Mesendoderm (in vitro differentiated cells): ENCODE measurements at regions not wholly inside any gene's neighbourhood (a gene's known extent, or its start where the extent isn't known, plus 50 kb on each side); places are given as distances from the start of the nearest gene placed in this dataset.
"Not testable (repeated sequence)": the region's sequence is repeated elsewhere in the genome, so short reads cannot be mapped to it uniquely, and the experiment has no call there.

Experiments used
- DNase-seq: peaks from one replicate; pipeline ENCODE4 v3.0.0; 2013
- H2AK5ac ChIP-seq: 2 replicates; pipeline ENCODE4 v1.6.1; 2013; ENCODE audit warnings: low read length, inconsistent platforms
- H2BK120ac ChIP-seq: 2 replicates; pipeline ENCODE4 v1.6.1; 2013; ENCODE audit warnings: low read depth, mild to moderate bottlenecking, low read length, moderate library complexity, mixed read lengths
- H2BK15ac ChIP-seq: replicated peaks from 2 replicates; pipeline ENCODE4 v1.6.1; 2013; ENCODE audit warnings: low read depth, mild to moderate bottlenecking, moderate library complexity
- H2BK5ac ChIP-seq: 2 replicates; pipeline ENCODE4 v1.6.1; 2013; ENCODE audit warnings: low read length, inconsistent platforms
- H3K18ac ChIP-seq: 2 replicates; pipeline ENCODE4 v1.6.1; 2013; ENCODE audit warnings: mild to moderate bottlenecking, low read length, mixed read lengths
- H3K23ac ChIP-seq: one replicate; pipeline ENCODE4 v1.6.1; 2013; ENCODE audit warnings: low read length
- H3K27ac ChIP-seq: 2 replicates; pipeline ENCODE4 v1.5.1; 2013; ENCODE audit warnings: low read depth, mild to moderate bottlenecking, inconsistent platforms, low read length, moderate library complexity
- H3K27me3 ChIP-seq: 2 replicates; pipeline ENCODE4 v1.6.1; 2013; ENCODE audit warnings: low read length, control low read depth, mild to moderate bottlenecking, inconsistent platforms; ENCODE audit not compliant: insufficient read depth, poor library complexity
- H3K36me3 ChIP-seq: 2 replicates; pipeline ENCODE4 v1.6.1; 2013; ENCODE audit warnings: low read length, inconsistent platforms; ENCODE audit not compliant: control insufficient read depth, insufficient read depth
- H3K4ac ChIP-seq: one replicate; pipeline ENCODE4 v1.6.1; 2013; ENCODE audit warnings: low read depth, mild to moderate bottlenecking, low read length, moderate library complexity
- H3K4me1 ChIP-seq: 2 replicates; pipeline ENCODE4 v1.6.1; 2013; ENCODE audit warnings: low read depth, low read length, inconsistent platforms; ENCODE audit not compliant: control insufficient read depth
- H3K4me2 ChIP-seq: 2 replicates; pipeline ENCODE4 v1.6.1; 2013; ENCODE audit warnings: low read length
- H3K4me3 ChIP-seq: 2 replicates; pipeline ENCODE4 v1.5.1; 2013; ENCODE audit warnings: mild to moderate bottlenecking, low read length
- H3K56ac ChIP-seq: one replicate; pipeline ENCODE4 v1.6.1; 2013; ENCODE audit warnings: low read length
- H3K79me1 ChIP-seq: 2 replicates; pipeline ENCODE4 v1.6.1; 2013; ENCODE audit warnings: low read length, inconsistent platforms
- H3K79me2 ChIP-seq: 2 replicates; pipeline ENCODE4 v1.6.1; 2013; ENCODE audit warnings: mild to moderate bottlenecking, low read length; ENCODE audit not compliant: control insufficient read depth, insufficient read depth
- H3K9ac ChIP-seq: 2 replicates; pipeline ENCODE4 v1.6.1; 2013; ENCODE audit warnings: low read length, inconsistent platforms
- H4K5ac ChIP-seq: one replicate; pipeline ENCODE4 v1.6.1; 2013; ENCODE audit warnings: low read length
- H4K8ac ChIP-seq: one replicate; pipeline ENCODE4 v1.6.1; 2013; ENCODE audit warnings: low read depth, mild to moderate bottlenecking, control low read depth, low read length, moderate library complexity
- WGBS: extraction: QIAGEN DNeasy Blood & Tissue Kit; methylation state at CpG from one replicate; pipeline ENCODE4 v1.1.7; 2013; ENCODE audit warnings: low lambda C conversion rate, missing lambda C conversion rate; ENCODE audit not compliant: insufficient coverage; ENCODE audit errors: extremely low coverage; 5-methylcytosine and 5-hydroxymethylcytosine counted together

GRCh38 chr14:106648874-106649273 is 1122.5 kb downstream of the TMEM121 start:
- not testable (repeated sequence) for H2BK15ac ChIP-seq, H3K23ac ChIP-seq, H3K4me2 ChIP-seq, H3K27me3 ChIP-seq, H3K4ac ChIP-seq, H2BK120ac ChIP-seq, H3K27ac ChIP-seq, H3K79me2 ChIP-seq, H3K56ac ChIP-seq, H3K36me3 ChIP-seq, H3K79me1 ChIP-seq, H3K4me3 ChIP-seq, H2BK5ac ChIP-seq, H3K4me1 ChIP-seq, H2AK5ac ChIP-seq, H3K9ac ChIP-seq, H4K8ac ChIP-seq, DNase-seq, H4K5ac ChIP-seq, H3K18ac ChIP-seq
- WGBS, result no CpG with 5 or more reads among the region's 2 CpGs

- Histone ChIP-seq H2AK5ac (no peak overlapping the region), H3K9ac (no peak overlapping the region), H3K36me3 (no peaks in the 10 kb centered on the region), H3K4me3 (no peak overlapping the region), H2BK120ac (no peak overlapping the region), H3K79me2 (no peaks in the 10 kb centered on the region), H2BK5ac (no peak overlapping the region), H4K8ac (no peak overlapping the region), H3K4me1 (no peaks in the 10 kb centered on the region), H3K18ac (no peak overlapping the region), H3K79me1 (no peaks in the 10 kb centered on the region), H3K56ac (no peak overlapping the region), H2BK15ac (no peak overlapping the region), H3K27ac (no peak overlapping the region), H3K27me3 (no peaks in the 10 kb centered on the region), H3K23ac (no peak overlapping the region), H4K5ac (no peak overlapping the region), H3K4me2 (no peak overlapping the region), H3K4ac (no peak overlapping the region)
- WGBS, result no CpG with 5 or more reads among the region's 1 CpG
- no peak for DNase-seq
Measured at GRCh38 chr14:106651016-106651415, 1124.6 kb downstream of the TMEM121 start.

DNA sequence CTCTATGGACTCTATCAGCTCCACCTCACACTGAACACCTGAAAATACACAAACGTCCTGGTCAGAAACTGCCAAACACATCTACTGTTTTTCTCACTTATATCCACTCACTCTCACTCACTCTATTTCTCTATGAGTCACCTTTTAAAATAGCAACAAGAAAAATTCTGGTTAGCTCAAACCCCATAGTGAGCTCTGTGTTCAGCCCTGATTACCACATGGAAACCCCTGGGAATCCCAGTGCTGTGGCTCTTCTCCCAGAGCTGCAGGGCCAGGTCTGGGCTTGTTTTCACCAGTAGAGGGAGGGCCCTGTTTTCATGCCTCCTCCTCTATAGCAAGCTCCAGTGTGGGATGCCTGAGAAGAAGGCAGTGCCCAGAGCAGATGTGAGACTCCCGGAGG is 1126.1 kb downstream of the TMEM121 start:
- Histone ChIP-seq H3K27me3 (no peaks in the 10 kb centered on the region), H4K8ac (no peak overlapping the region), H3K36me3 (no peaks in the 10 kb centered on the region), H4K5ac (no peak overlapping the region), H3K79me1 (no peaks in the 10 kb centered on the region), H3K79me2 (no peaks in the 10 kb centered on the region), H2BK120ac (no peak overlapping the region), H3K18ac (no peak overlapping the region), H2AK5ac (no peak overlapping the region), H3K4ac (no peak overlapping the region), H3K4me3 (no peak overlapping the region), H2BK15ac (no peak overlapping the region), H3K23ac (no peak overlapping the region), H2BK5ac (no peak overlapping the region), H3K4me1 (no peaks in the 10 kb centered on the region), H3K27ac (no peak overlapping the region), H3K4me2 (no peak overlapping the region), H3K9ac (no peak overlapping the region), H3K56ac (no peak overlapping the region)
- WGBS, result no CpG with 5 or more reads among the region's 2 CpGs
- no peak for DNase-seq

DNA sequence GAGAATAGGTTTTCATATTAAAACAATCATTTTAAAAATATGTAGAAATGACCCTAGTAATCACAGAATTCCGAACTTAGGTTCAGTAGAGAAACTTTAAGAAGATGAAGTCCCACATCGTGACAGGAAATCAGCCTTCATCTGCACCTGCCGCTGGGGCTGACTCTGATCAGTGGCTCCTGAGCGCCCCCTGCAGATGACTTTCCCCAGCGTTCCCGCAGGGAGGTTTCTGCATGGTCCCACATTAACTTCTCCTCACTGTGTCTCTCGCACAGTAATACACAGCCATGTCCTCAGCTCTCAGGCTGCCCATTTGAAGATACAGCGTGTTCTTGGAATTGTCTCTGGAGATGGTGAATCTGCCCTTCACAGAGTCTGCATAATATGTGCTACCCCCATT is 1131.1 kb downstream of the TMEM121 start:
- H2BK120ac ChIP-seq, result no peak overlapping the region
- no peak overlapping the region for H4K5ac ChIP-seq
- no peak overlapping the region for H3K4ac ChIP-seq
- H3K4me3 ChIP-seq, result no peak overlapping the region
- no peak overlapping the region for H3K56ac ChIP-seq
- H2BK15ac ChIP-seq, result no peak overlapping the region
- H2AK5ac ChIP-seq, result no peak overlapping the region
- H3K27ac ChIP-seq, result no peak overlapping the region
- no peaks in the 10 kb centered on the region for H3K4me1 ChIP-seq
- H4K8ac ChIP-seq, result no peak overlapping the region
- no peaks in the 10 kb centered on the region for H3K27me3 ChIP-seq
- no peak overlapping the region for H3K4me2 ChIP-seq
- no peak overlapping the region for H2BK5ac ChIP-seq
- H3K79me2 ChIP-seq, result no peaks in the 10 kb centered on the region
- no peak overlapping the region for H3K18ac ChIP-seq
- H3K36me3 ChIP-seq, result no peaks in the 10 kb centered on the region
- no peak for DNase-seq
- H3K23ac ChIP-seq, result no peak overlapping the region
- no CpG with 5 or more reads among the region's 8 CpGs for WGBS
- no peak overlapping the region for H3K9ac ChIP-seq
- H3K79me1 ChIP-seq, result no peaks in the 10 kb centered on the region

- not testable (repeated sequence) for H4K5ac ChIP-seq, H3K9ac ChIP-seq, H3K4me2 ChIP-seq, DNase-seq, H3K56ac ChIP-seq, H3K36me3 ChIP-seq, H4K8ac ChIP-seq, H2BK5ac ChIP-seq, H3K27me3 ChIP-seq, H3K4me3 ChIP-seq, H3K4ac ChIP-seq, H3K27ac ChIP-seq, H3K23ac ChIP-seq, H2AK5ac ChIP-seq, H3K18ac ChIP-seq, H3K79me1 ChIP-seq, H3K79me2 ChIP-seq, H2BK15ac ChIP-seq, H2BK120ac ChIP-seq, H3K4me1 ChIP-seq
- no CpG with 5 or more reads among the region's 7 CpGs for WGBS
Measured at GRCh38 chr14:106658066-106658860, 1131.9 kb downstream of the TMEM121 start.

DNA sequence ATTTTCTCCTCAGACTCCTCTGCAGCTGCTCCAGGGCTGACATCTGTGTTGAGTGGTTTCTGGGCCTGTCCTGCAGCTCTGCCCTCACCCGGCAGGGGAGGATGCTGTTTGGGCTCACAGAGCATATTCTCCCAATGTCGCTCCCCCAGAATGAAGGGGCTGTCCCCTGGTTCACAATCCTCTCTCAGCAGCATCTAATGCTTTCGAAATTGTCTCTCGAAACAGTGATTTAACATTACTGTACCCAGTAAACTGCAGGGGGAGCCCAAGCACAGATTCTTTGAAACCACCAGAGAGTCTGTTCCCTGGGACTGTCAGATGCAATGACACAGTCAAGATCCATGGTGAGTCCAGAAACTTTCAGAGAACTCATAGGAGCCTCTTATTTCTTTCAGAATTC is 1135.2 kb downstream of the TMEM121 start:
- not testable (repeated sequence) for H3K36me3 ChIP-seq, H3K4me1 ChIP-seq, H4K8ac ChIP-seq, H3K4ac ChIP-seq, H3K18ac ChIP-seq, H3K4me3 ChIP-seq, H2BK120ac ChIP-seq, H3K79me2 ChIP-seq, DNase-seq, H3K79me1 ChIP-seq, H2BK5ac ChIP-seq, H3K56ac ChIP-seq, H2AK5ac ChIP-seq, H3K9ac ChIP-seq, H2BK15ac ChIP-seq, H3K4me2 ChIP-seq, H4K5ac ChIP-seq, H3K23ac ChIP-seq, H3K27ac ChIP-seq, H3K27me3 ChIP-seq
- WGBS, result no CpG with 5 or more reads among the region's 4 CpGs
